ENCODE measurements at regions not wholly inside any gene's neighbourhood (a gene's known extent, or its start where the extent isn't known, plus 50 kb on each side); places are given as distances from the start of the nearest gene placed in this dataset.

GRCh38 chr2:2762166-2762908 is 431.3 kb upstream of the MYT1L start:
- Histone ChIP-seq H3K4me1 (peaks cover 12 to 17% of the 10 kb centered on the region in 2 donors), H3K27me3 (no peaks in the 10 kb centered on the region), H3K4me3 (replicated peaks in 1 of 3) (no peak overlapping the region), H3K27ac (no peak overlapping the region), H3K36me3 (no peaks in the 10 kb centered on the region), H3K9me3 (no peaks in the 10 kb centered on the region)
- DNase-seq, result no peak
- TF ChIP-seq POLR2A (IDR thresholded peaks at IDR 0.05), result no peak
- TF ChIP-seq CTCF (IDR thresholded peaks at IDR 0.05), result no peak
- intact Hi-C loops (cut with DNase I), result no loop called here
- 88 to 89% methylated on average over 7 to 13 of the region's 17 CpGs for WGBS, 2 donors

GRCh38 chr2:2758793-2759367 is 427.8 kb upstream of the MYT1L start:
- TF ChIP-seq POLR2A (IDR thresholded peaks at IDR 0.05), result no peak
- TF ChIP-seq CTCF (IDR thresholded peaks at IDR 0.05), result no peak
- WGBS, 2 donors, result 79 to 81% methylated on average over 8 to 10 of the region's 10 CpGs
- Histone ChIP-seq H3K27ac (no peak overlapping the region), H3K36me3 (no peaks in the 10 kb centered on the region), H3K4me3 (replicated peaks in 1 of 3) (no peak overlapping the region), H3K27me3 (no peaks in the 10 kb centered on the region), H3K9me3 (no peaks in the 10 kb centered on the region), H3K4me1 (peaks cover 9 to 11% of the 10 kb centered on the region in 2 donors)
- intact Hi-C loops (cut with DNase I), result no loop called here
- no peak for DNase-seq

GRCh38 chr2:2757764-2758163 is 426.7 kb upstream of the MYT1L start:
- H3K36me3 ChIP-seq, result no peaks in the 10 kb centered on the region
- no peak for DNase-seq
- H3K9me3 ChIP-seq, result no peaks in the 10 kb centered on the region
- peaks cover 0 to under 1% of the 10 kb centered on the region in 2 donors for H3K4me1 ChIP-seq
- TF ChIP-seq POLR2A (IDR thresholded peaks at IDR 0.05) (no peak), CTCF (IDR thresholded peaks at IDR 0.05) (no peak)
- WGBS, 2 donors, result 85 to 90% methylated on average over 3 of the region's 3 CpGs
- intact Hi-C loops (cut with DNase I), result no loop called here
- no peaks in the 10 kb centered on the region for H3K27me3 ChIP-seq
- no peak overlapping the region for H3K27ac ChIP-seq
- no peak overlapping the region for H3K4me3 ChIP-seq (replicated peaks in 1 of 3)

GRCh38 chr2:2756886-2757285 is 425.8 kb upstream of the MYT1L start:
- Histone ChIP-seq H3K4me3 (replicated peaks in 1 of 3) (no peak overlapping the region), H3K9me3 (no peaks in the 10 kb centered on the region), H3K27me3 (no peaks in the 10 kb centered on the region), H3K4me1 (no peaks in the 10 kb centered on the region), H3K36me3 (no peaks in the 10 kb centered on the region), H3K27ac (no peak overlapping the region)
- intact Hi-C loops (cut with DNase I), result no loop called here
- no peak for DNase-seq
- TF ChIP-seq POLR2A (IDR thresholded peaks at IDR 0.05), result no peak
- no peak for TF ChIP-seq CTCF (IDR thresholded peaks at IDR 0.05)
- WGBS, 2 donors, result 88 to 95% methylated on average over 7 of the region's 7 CpGs

- Histone ChIP-seq H3K4me3 (replicated peaks in 1 of 3) (no peak overlapping the region), H3K36me3 (no peaks in the 10 kb centered on the region), H3K9me3 (no peaks in the 10 kb centered on the region), H3K27me3 (no peaks in the 10 kb centered on the region), H3K4me1 (no peaks in the 10 kb centered on the region), H3K27ac (no peak overlapping the region)
- WGBS, 2 donors, result 92 to 97% methylated on average over 5 of the region's 5 CpGs
- no peak for DNase-seq
- intact Hi-C loops (cut with DNase I), result no loop called here
- no peak for TF ChIP-seq POLR2A (IDR thresholded peaks at IDR 0.05)
- TF ChIP-seq CTCF (IDR thresholded peaks at IDR 0.05), result no peak
Observed at GRCh38 chr2:2755990-2756389, 424.9 kb upstream of the MYT1L start.

Data from thyroid gland (tissue), 4 donors.